DOHH2 (cell line): ENCODE measurements at regions not wholly inside any gene's neighbourhood (a gene's known extent, or its start where the extent isn't known, plus 50 kb on each side); places are given as distances from the start of the nearest gene placed in this dataset.

Experiments used
- H3F3A ChIP-seq: fragments of 200-600 bp; sonication (generic), shearing (Covaris generic); 2 replicates; pipeline ENCODE4 v1.6.0; 2016; ENCODE audit warnings: antibody characterized with exemption, mild to moderate bottlenecking; ENCODE audit not compliant: control insufficient read depth, insufficient read depth
- H3K27ac ChIP-seq: fragments of 200-600 bp; sonication (generic); 2 replicates; pipeline ENCODE4 v1.5.1; 2014; ENCODE audit warnings: low read depth, mild to moderate bottlenecking, low read length, moderate library complexity
- H3K27me3 ChIP-seq: fragments of 200-600 bp; sonication (generic); 2 replicates; pipeline ENCODE4 v1.6.1; 2014; ENCODE audit warnings: mild to moderate bottlenecking, low read length, mixed read lengths; ENCODE audit not compliant: control insufficient read depth
- H3K36me3 ChIP-seq: fragments of 200-600 bp; sonication (generic); 2 replicates; pipeline ENCODE4 v1.6.1; 2014; ENCODE audit warnings: mild to moderate bottlenecking, low read length, moderate library complexity, mixed read lengths; ENCODE audit not compliant: control insufficient read depth
- H3K4me1 ChIP-seq: fragments of 200-600 bp; sonication (generic); 2 replicates; pipeline ENCODE4 v1.6.1; 2014; ENCODE audit warnings: mild to moderate bottlenecking, low read length, mixed read lengths; ENCODE audit not compliant: control insufficient read depth
- H3K4me2 ChIP-seq: fragments of 200-600 bp; sonication (generic); 2 replicates; pipeline ENCODE4 v1.6.0; 2014; ENCODE audit warnings: mild to moderate bottlenecking, low read length, moderate library complexity
- H3K4me3 ChIP-seq: fragments of 200-600 bp; sonication (generic); 2 replicates; pipeline ENCODE4 v1.5.1; 2014; ENCODE audit warnings: mild to moderate bottlenecking, low read length, mixed read lengths
- H3K79me2 ChIP-seq: fragments of 200-600 bp; sonication (generic); 2 replicates; pipeline ENCODE4 v1.6.1; 2014; ENCODE audit warnings: mild to moderate bottlenecking, low read length, mixed read lengths; ENCODE audit not compliant: control insufficient read depth
- H3K9me2 ChIP-seq: fragments of 200-600 bp; sonication (generic); replicated peaks from 2 replicates; pipeline ENCODE4 v1.6.1; 2014; ENCODE audit warnings: mild to moderate bottlenecking, low read length, mixed read lengths; ENCODE audit not compliant: control insufficient read depth
- H3K9me3 ChIP-seq: fragments of 200-600 bp; sonication (generic); 2 replicates; pipeline ENCODE4 v1.6.1; 2014; ENCODE audit warnings: antibody characterized with exemption, low read length, mixed read lengths; ENCODE audit not compliant: control insufficient read depth, insufficient read depth
- H4K20me1 ChIP-seq: fragments of 200-600 bp; sonication (generic); 2 replicates; pipeline ENCODE4 v1.6.0; 2014; ENCODE audit warnings: low read depth, mild to moderate bottlenecking, antibody characterized with exemption, low read length, moderate library complexity; ENCODE audit not compliant: control insufficient read depth, insufficient read depth
- EZH2phosphoT487 ChIP-seq: fragments of 200-600 bp; sonication (generic); IDR thresholded peaks from 2 replicates; pipeline ENCODE4 v1.6.1; 2017; ENCODE audit warnings: borderline replicate concordance, mild to moderate bottlenecking, antibody characterized with exemption, low read length, moderate library complexity, mixed read lengths
- TF ChIP-seq, protein P1 (sequence below): fragments of 200-600 bp; sonication (generic); IDR thresholded peaks from one replicate; pipeline ENCODE4 v1.5.1; 2014; ENCODE audit warnings: antibody characterized with exemption, mild to moderate bottlenecking, low read depth, low read length; ENCODE audit not compliant: poor library complexity, severe bottlenecking

DNA sequence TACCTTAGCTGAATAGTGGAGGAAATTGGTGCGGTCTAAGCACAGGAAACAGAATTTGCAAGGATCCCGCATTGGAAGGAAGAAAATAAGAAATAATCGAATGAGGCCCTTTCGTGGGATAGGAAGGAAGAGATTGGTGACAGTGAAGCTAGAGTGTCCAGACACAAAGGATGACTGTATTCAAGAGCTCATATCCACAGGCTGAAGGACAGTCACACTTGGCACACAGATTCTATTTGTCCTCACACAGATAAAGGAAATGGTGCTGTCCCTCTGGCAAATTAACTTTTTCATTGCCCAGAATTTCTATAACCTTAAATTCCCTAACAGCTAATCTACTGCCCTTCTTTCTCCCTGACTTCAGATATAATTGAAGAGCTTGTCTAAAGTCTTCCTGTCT, 2188.9 kb upstream of the TENM3 start:
- Histone ChIP-seq H3K4me1 (no peaks in the 10 kb centered on the region), H3K27ac (no peak overlapping the region), H3F3A (no peaks in the 10 kb centered on the region), H3K4me3 (no peak overlapping the region), H4K20me1 (no peaks in the 10 kb centered on the region), H3K36me3 (no peaks in the 10 kb centered on the region), H3K9me2 (no peaks in the 10 kb centered on the region), H3K27me3 (peaks cover under 1% of the 10 kb centered on the region), H3K4me2 (no peak overlapping the region), H3K79me2 (no peaks in the 10 kb centered on the region), H3K9me3 (no peaks in the 10 kb centered on the region)
- TF ChIP-seq EZH2phosphoT487 = no peak
- TF ChIP-seq, protein P1, sequence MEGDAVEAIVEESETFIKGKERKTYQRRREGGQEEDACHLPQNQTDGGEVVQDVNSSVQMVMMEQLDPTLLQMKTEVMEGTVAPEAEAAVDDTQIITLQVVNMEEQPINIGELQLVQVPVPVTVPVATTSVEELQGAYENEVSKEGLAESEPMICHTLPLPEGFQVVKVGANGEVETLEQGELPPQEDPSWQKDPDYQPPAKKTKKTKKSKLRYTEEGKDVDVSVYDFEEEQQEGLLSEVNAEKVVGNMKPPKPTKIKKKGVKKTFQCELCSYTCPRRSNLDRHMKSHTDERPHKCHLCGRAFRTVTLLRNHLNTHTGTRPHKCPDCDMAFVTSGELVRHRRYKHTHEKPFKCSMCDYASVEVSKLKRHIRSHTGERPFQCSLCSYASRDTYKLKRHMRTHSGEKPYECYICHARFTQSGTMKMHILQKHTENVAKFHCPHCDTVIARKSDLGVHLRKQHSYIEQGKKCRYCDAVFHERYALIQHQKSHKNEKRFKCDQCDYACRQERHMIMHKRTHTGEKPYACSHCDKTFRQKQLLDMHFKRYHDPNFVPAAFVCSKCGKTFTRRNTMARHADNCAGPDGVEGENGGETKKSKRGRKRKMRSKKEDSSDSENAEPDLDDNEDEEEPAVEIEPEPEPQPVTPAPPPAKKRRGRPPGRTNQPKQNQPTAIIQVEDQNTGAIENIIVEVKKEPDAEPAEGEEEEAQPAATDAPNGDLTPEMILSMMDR = no peak

DNA sequence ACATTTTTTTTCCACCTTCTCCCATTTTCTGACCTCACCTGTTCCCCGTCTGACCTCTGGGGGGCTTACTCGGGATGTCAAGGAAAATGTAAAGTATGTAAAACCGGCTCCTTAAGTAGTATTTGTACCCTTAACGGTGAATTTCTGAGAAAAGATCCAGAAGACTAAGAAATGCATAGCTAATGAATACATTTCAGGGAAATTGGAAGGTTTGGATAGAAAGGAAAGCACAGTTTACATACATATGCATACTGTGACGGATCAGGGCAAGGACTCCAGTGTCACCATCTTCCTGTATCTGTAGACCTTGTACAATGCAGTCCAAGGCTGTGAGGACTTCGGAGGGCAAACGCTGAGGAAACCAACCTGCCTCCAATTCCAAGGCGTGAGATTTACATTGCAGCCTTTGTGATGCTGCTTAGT, 2185.9 kb upstream of the TENM3 start:
- no peaks in the 10 kb centered on the region for H3K4me1 ChIP-seq
- peaks cover 7% of the 10 kb centered on the region for H3K27me3 ChIP-seq
- no peaks in the 10 kb centered on the region for H3K36me3 ChIP-seq
- H3K9me3 ChIP-seq = no peaks in the 10 kb centered on the region
- no peak overlapping the region for H3K27ac ChIP-seq
- H3K9me2 ChIP-seq = no peaks in the 10 kb centered on the region
- H3K4me3 ChIP-seq = no peak overlapping the region
- no peaks in the 10 kb centered on the region for H3K79me2 ChIP-seq
- TF ChIP-seq, protein P1 = peak; percentile 55
- no peak for TF ChIP-seq EZH2phosphoT487
- H3K4me2 ChIP-seq = no peak overlapping the region
- H4K20me1 ChIP-seq = no peaks in the 10 kb centered on the region
- H3F3A ChIP-seq = no peaks in the 10 kb centered on the region

DNA sequence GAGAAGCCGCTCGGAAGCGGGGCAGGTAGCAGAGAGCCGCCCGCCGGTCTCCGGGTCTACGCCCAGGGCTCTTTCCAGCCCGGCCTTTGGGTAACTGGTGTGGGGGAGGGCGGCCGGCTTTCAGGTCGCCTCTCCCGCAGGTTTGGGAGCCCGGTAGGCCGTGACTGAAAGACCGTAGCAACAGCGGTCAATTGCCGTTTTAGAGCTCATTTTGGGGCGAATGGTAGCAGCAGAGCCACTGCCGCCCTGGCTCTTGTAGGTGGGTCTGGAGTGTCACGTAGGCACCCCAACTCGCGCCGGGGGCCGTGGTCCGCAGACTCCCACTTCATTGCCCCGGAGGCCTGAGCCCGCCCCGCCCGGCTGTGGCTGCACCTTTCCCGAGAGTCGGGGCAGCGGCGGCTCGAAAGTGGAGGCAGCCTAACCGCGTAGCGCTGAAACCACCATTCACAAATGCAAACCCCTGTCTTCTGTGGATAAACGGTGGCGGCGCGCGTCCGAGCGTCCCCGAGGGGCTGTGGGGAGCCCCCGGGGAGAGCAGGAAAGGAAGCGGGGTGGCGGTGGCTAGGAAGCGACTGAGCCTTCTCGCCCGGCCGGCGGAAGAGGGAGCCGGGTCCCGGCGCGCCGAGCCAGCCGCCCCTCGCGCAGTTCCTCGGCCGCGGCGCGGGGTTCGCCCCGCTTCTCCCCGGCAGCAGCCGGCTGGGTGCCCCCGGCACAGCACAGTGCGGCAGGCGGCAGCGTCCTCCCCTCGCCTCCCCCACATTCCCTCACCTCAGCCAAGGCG, 2185.1 kb upstream of the TENM3 start:
- H3K4me2 ChIP-seq = peak overlapping the region; percentile 17; the same call in 1 of the 2 replicates
- TF ChIP-seq, protein P1 = no peak
- TF ChIP-seq EZH2phosphoT487 = no peak
- no peaks in the 10 kb centered on the region for H3K4me1 ChIP-seq
- no peaks in the 10 kb centered on the region for H3F3A ChIP-seq
- no peaks in the 10 kb centered on the region for H3K36me3 ChIP-seq
- H3K27ac ChIP-seq = no peak overlapping the region
- H3K79me2 ChIP-seq = no peaks in the 10 kb centered on the region
- no peaks in the 10 kb centered on the region for H3K9me3 ChIP-seq
- peak overlapping the region; percentile 32; the same call in 1 of the 2 replicates for H3K4me3 ChIP-seq
- peaks cover 10% of the 10 kb centered on the region for H3K27me3 ChIP-seq
- no peaks in the 10 kb centered on the region for H3K9me2 ChIP-seq
- H4K20me1 ChIP-seq = no peaks in the 10 kb centered on the region
